ENCODE measurements at regions not wholly inside any gene's neighbourhood (a gene's known extent, or its start where the extent isn't known, plus 50 kb on each side); places are given as distances from the start of the nearest gene placed in this dataset.
"Not testable (repeated sequence)": the region's sequence is repeated elsewhere in the genome, so short reads cannot be mapped to it uniquely, and the experiment has no call there.

- not testable (repeated sequence) for H3K4me1 ChIP-seq (ENCODE audit: insufficient read depth, low read length); H3K36me3 ChIP-seq (ENCODE audit: insufficient read depth, low read length); H3K9me3 ChIP-seq (ENCODE audit: control insufficient read depth, insufficient read depth, low read length); H3K9ac ChIP-seq (ENCODE audit: low read depth, low read length)
These were observed 380.3 kb upstream of the RGMB start for GRCh38 chr5:98393205-98393604.

GRCh38 chr5:98397081-98397480 is 376.4 kb upstream of the RGMB start:
- Histone ChIP-seq H3K4me1 (ENCODE audit: insufficient read depth, low read length) (no peaks in the 10 kb centered on the region), H3K9ac (ENCODE audit: low read depth, low read length) (no peak overlapping the region), H3K9me3 (ENCODE audit: control insufficient read depth, insufficient read depth, low read length) (no peaks in the 10 kb centered on the region), H3K36me3 (ENCODE audit: insufficient read depth, low read length) (no peaks in the 10 kb centered on the region)

GRCh38 chr5:98398465-98398864 is 375.0 kb upstream of the RGMB start:
- no peaks in the 10 kb centered on the region for H3K36me3 ChIP-seq (ENCODE audit: insufficient read depth, low read length)
- no peaks in the 10 kb centered on the region for H3K9me3 ChIP-seq (ENCODE audit: control insufficient read depth, insufficient read depth, low read length)
- H3K9ac ChIP-seq (ENCODE audit: low read depth, low read length): no peak overlapping the region
- no peaks in the 10 kb centered on the region for H3K4me1 ChIP-seq (ENCODE audit: insufficient read depth, low read length)

GRCh38 chr5:98401656-98402055 is 371.8 kb upstream of the RGMB start:
- no peaks in the 10 kb centered on the region for H3K36me3 ChIP-seq (ENCODE audit: insufficient read depth, low read length)
- H3K9me3 ChIP-seq (ENCODE audit: control insufficient read depth, insufficient read depth, low read length): no peaks in the 10 kb centered on the region
- H3K4me1 ChIP-seq (ENCODE audit: insufficient read depth, low read length): no peaks in the 10 kb centered on the region
- H3K9ac ChIP-seq (ENCODE audit: low read depth, low read length): no peak overlapping the region

- H3K36me3 ChIP-seq (ENCODE audit: insufficient read depth, low read length): no peaks in the 10 kb centered on the region
- no peak overlapping the region for H3K9ac ChIP-seq (ENCODE audit: low read depth, low read length)
- no peaks in the 10 kb centered on the region for H3K9me3 ChIP-seq (ENCODE audit: control insufficient read depth, insufficient read depth, low read length)
- H3K4me1 ChIP-seq (ENCODE audit: insufficient read depth, low read length): no peaks in the 10 kb centered on the region
These were observed 371.3 kb upstream of the RGMB start for GRCh38 chr5:98402130-98402529.

- Histone ChIP-seq H3K9ac (ENCODE audit: low read depth, low read length) (no peak overlapping the region), H3K36me3 (ENCODE audit: insufficient read depth, low read length) (no peaks in the 10 kb centered on the region)
These were observed 370.3 kb upstream of the RGMB start for GRCh38 chr5:98403131-98403530.

GRCh38 chr5:98414938-98415337 is 358.5 kb upstream of the RGMB start:
- Histone ChIP-seq H3K4me1 (ENCODE audit: insufficient read depth, low read length) (no peaks in the 10 kb centered on the region), H3K36me3 (ENCODE audit: insufficient read depth, low read length) (no peaks in the 10 kb centered on the region), H3K9me3 (ENCODE audit: control insufficient read depth, insufficient read depth, low read length) (no peaks in the 10 kb centered on the region), H3K9ac (ENCODE audit: low read depth, low read length) (no peak overlapping the region)

More at GRCh38 chr5:98403131-98403530, 370.3 kb upstream of the RGMB start:
- Histone ChIP-seq H3K9me3 (ENCODE audit: control insufficient read depth, insufficient read depth, low read length) (no peaks in the 10 kb centered on the region), H3K4me1 (ENCODE audit: insufficient read depth, low read length) (no peaks in the 10 kb centered on the region)

GRCh38 chr5:98415663-98416062 is 357.8 kb upstream of the RGMB start:
- Histone ChIP-seq H3K9ac (ENCODE audit: low read depth, low read length) (no peak overlapping the region), H3K4me1 (ENCODE audit: insufficient read depth, low read length) (no peaks in the 10 kb centered on the region), H3K36me3 (ENCODE audit: insufficient read depth, low read length) (no peaks in the 10 kb centered on the region), H3K9me3 (ENCODE audit: control insufficient read depth, insufficient read depth, low read length) (no peaks in the 10 kb centered on the region)

- H3K9ac ChIP-seq (ENCODE audit: low read depth, low read length): no peak overlapping the region
- H3K36me3 ChIP-seq (ENCODE audit: insufficient read depth, low read length): no peaks in the 10 kb centered on the region
- no peaks in the 10 kb centered on the region for H3K9me3 ChIP-seq (ENCODE audit: control insufficient read depth, insufficient read depth, low read length)
- no peaks in the 10 kb centered on the region for H3K4me1 ChIP-seq (ENCODE audit: insufficient read depth, low read length)
These were observed 356.9 kb upstream of the RGMB start for GRCh38 chr5:98416541-98416940.

GRCh38 chr5:98419825-98420224 is 353.6 kb upstream of the RGMB start:
- Histone ChIP-seq H3K4me1 (ENCODE audit: insufficient read depth, low read length) (no peaks in the 10 kb centered on the region), H3K36me3 (ENCODE audit: insufficient read depth, low read length) (no peaks in the 10 kb centered on the region), H3K9ac (ENCODE audit: low read depth, low read length) (no peak overlapping the region), H3K9me3 (ENCODE audit: control insufficient read depth, insufficient read depth, low read length) (no peaks in the 10 kb centered on the region)

GRCh38 chr5:98424681-98425450 is 348.6 kb upstream of the RGMB start:
- no peak overlapping the region for H3K9ac ChIP-seq (ENCODE audit: low read depth, low read length)
- H3K4me1 ChIP-seq (ENCODE audit: insufficient read depth, low read length): no peaks in the 10 kb centered on the region
- no peaks in the 10 kb centered on the region for H3K9me3 ChIP-seq (ENCODE audit: control insufficient read depth, insufficient read depth, low read length)
- no peaks in the 10 kb centered on the region for H3K36me3 ChIP-seq (ENCODE audit: insufficient read depth, low read length)

GRCh38 chr5:98425640-98426039 is 347.8 kb upstream of the RGMB start:
- H3K4me1 ChIP-seq (ENCODE audit: insufficient read depth, low read length): no peaks in the 10 kb centered on the region

GRCh38 chr5:98428806-98429205 is 344.7 kb upstream of the RGMB start:
- Histone ChIP-seq H3K4me1 (ENCODE audit: insufficient read depth, low read length) (peaks cover 15% of the 10 kb centered on the region; the same call in 1 of the 2 replicates), H3K9me3 (ENCODE audit: control insufficient read depth, insufficient read depth, low read length) (no peaks in the 10 kb centered on the region), H3K9ac (ENCODE audit: low read depth, low read length) (no peak overlapping the region), H3K36me3 (ENCODE audit: insufficient read depth, low read length) (no peaks in the 10 kb centered on the region)

More at GRCh38 chr5:98425640-98426039, 347.8 kb upstream of the RGMB start:
- no peak overlapping the region for H3K9ac ChIP-seq (ENCODE audit: low read depth, low read length)
- H3K36me3 ChIP-seq (ENCODE audit: insufficient read depth, low read length): no peaks in the 10 kb centered on the region
- no peaks in the 10 kb centered on the region for H3K9me3 ChIP-seq (ENCODE audit: control insufficient read depth, insufficient read depth, low read length)

GRCh38 chr5:98432378-98432777 is 341.1 kb upstream of the RGMB start:
- Histone ChIP-seq H3K36me3 (ENCODE audit: insufficient read depth, low read length) (no peaks in the 10 kb centered on the region), H3K9me3 (ENCODE audit: control insufficient read depth, insufficient read depth, low read length) (peaks cover 9% of the 10 kb centered on the region; the same call in 1 of the 2 replicates), H3K4me1 (ENCODE audit: insufficient read depth, low read length) (peaks cover 15% of the 10 kb centered on the region; the same call in 1 of the 2 replicates), H3K9ac (ENCODE audit: low read depth, low read length) (no peak overlapping the region)

- H3K9me3 ChIP-seq (ENCODE audit: control insufficient read depth, insufficient read depth, low read length): peaks cover 9% of the 10 kb centered on the region; the same call in 1 of the 2 replicates
- peaks cover 15% of the 10 kb centered on the region; the same call in 1 of the 2 replicates for H3K4me1 ChIP-seq (ENCODE audit: insufficient read depth, low read length)
- no peak overlapping the region for H3K9ac ChIP-seq (ENCODE audit: low read depth, low read length)
- no peaks in the 10 kb centered on the region for H3K36me3 ChIP-seq (ENCODE audit: insufficient read depth, low read length)
These were observed 340.4 kb upstream of the RGMB start for GRCh38 chr5:98433022-98433421.

Measured in ES-I3 (cell line).